HEK293 (cell line): ENCODE measurements at regions not wholly inside any gene's neighbourhood (a gene's known extent, or its start where the extent isn't known, plus 50 kb on each side); places are given as distances from the start of the nearest gene placed in this dataset.

Experiments
- BCL11B ChIP-seq: fragments of 450-650 bp; formaldehyde crosslinking; IDR thresholded peaks from 2 replicates; pipeline ENCODE4 v1.5.1; 2016; ENCODE audit warnings: low read depth, missing biosample characterization, missing genetic modification characterization
- ELK4 ChIP-seq: IDR thresholded peaks from 2 replicates; pipeline ENCODE4 v1.6.1; 2011; ENCODE audit warnings: mild to moderate bottlenecking, low read depth, low read length, borderline replicate concordance
- GFI1B ChIP-seq: fragments of 450-650 bp; formaldehyde crosslinking; IDR thresholded peaks from 2 replicates; pipeline ENCODE4 v1.5.1; 2016; ENCODE audit warnings: missing biosample characterization, missing genetic modification characterization
- KLF9 ChIP-seq: fragments of 450-650 bp; formaldehyde crosslinking; IDR thresholded peaks from 2 replicates; pipeline ENCODE4 v1.5.1; 2016; ENCODE audit warnings: missing biosample characterization, missing genetic modification characterization, low read depth
- MEIS1 ChIP-seq: sonication (generic); formaldehyde crosslinking; IDR thresholded peaks from 2 replicates; pipeline ENCODE4 v1.8.1; 2022; ENCODE audit warnings: missing genetic modification reagents, mild to moderate bottlenecking, borderline replicate concordance
- MYNN ChIP-seq: fragments of 450-650 bp; formaldehyde crosslinking; IDR thresholded peaks from 2 replicates; pipeline ENCODE4 v1.5.1; 2016; ENCODE audit warnings: missing biosample characterization, missing genetic modification characterization, borderline replicate concordance
- PRDM1 ChIP-seq: fragments of 450-650 bp; formaldehyde crosslinking; IDR thresholded peaks from 2 replicates; pipeline ENCODE4; 2016; ENCODE audit warnings: missing biosample characterization, missing genetic modification characterization
- TRIM28 ChIP-seq: IDR thresholded peaks from 2 replicates; pipeline ENCODE4 v1.6.1; 2011; ENCODE audit warnings: low read length, control low read depth, borderline replicate concordance
- TSHZ1 ChIP-seq: fragments of 450-650 bp; formaldehyde crosslinking; IDR thresholded peaks from 2 replicates; pipeline ENCODE4 v1.5.1; 2016; ENCODE audit warnings: missing biosample characterization, missing genetic modification characterization, borderline replicate concordance
- YY2 ChIP-seq: fragments of 450-650 bp; formaldehyde crosslinking; IDR thresholded peaks from 2 replicates; pipeline ENCODE4 v1.5.1; 2016; ENCODE audit warnings: missing biosample characterization, missing genetic modification characterization
- ZBTB8A ChIP-seq: fragments of 450-650 bp; formaldehyde crosslinking; IDR thresholded peaks from 2 replicates; pipeline ENCODE4 v1.5.1; 2016; ENCODE audit warnings: missing biosample characterization, missing genetic modification characterization
- ZEB2 ChIP-seq: fragments of 450-650 bp; formaldehyde crosslinking; IDR thresholded peaks from 2 replicates; pipeline ENCODE4 v1.5.1; 2016; ENCODE audit warnings: missing biosample characterization, missing genetic modification characterization
- ZFP41 ChIP-seq: fragments of 450-650 bp; formaldehyde crosslinking; IDR thresholded peaks from 2 replicates; pipeline ENCODE4 v1.5.1; 2016; ENCODE audit warnings: missing biosample characterization, missing genetic modification characterization, borderline replicate concordance
- ZNF112 ChIP-seq: fragments of 450-650 bp; formaldehyde crosslinking; IDR thresholded peaks from 2 replicates; pipeline ENCODE4 v1.5.0; 2017; ENCODE audit warnings: missing biosample characterization, missing genetic modification characterization
- ZNF114 ChIP-seq: fragments of 450-650 bp; formaldehyde crosslinking; IDR thresholded peaks from 2 replicates; pipeline ENCODE4 v1.5.0; 2017; ENCODE audit warnings: missing biosample characterization, missing genetic modification characterization
- ZNF133 ChIP-seq: fragments of 450-650 bp; formaldehyde crosslinking; IDR thresholded peaks from 2 replicates; pipeline ENCODE4 v1.5.1; 2016; ENCODE audit warnings: missing biosample characterization, missing genetic modification characterization
- ZNF140 ChIP-seq: fragments of 450-650 bp; formaldehyde crosslinking; IDR thresholded peaks from 2 replicates; pipeline ENCODE4 v1.5.1; 2016; ENCODE audit warnings: missing biosample characterization, missing genetic modification characterization
- ZNF146 ChIP-seq: fragments of 450-650 bp; formaldehyde crosslinking; IDR thresholded peaks from 2 replicates; pipeline ENCODE4 v1.5.1; 2016; ENCODE audit warnings: missing biosample characterization, missing genetic modification characterization
- ZNF175 ChIP-seq: fragments of 450-650 bp; formaldehyde crosslinking; IDR thresholded peaks from 2 replicates; pipeline ENCODE4 v1.5.1; 2016; ENCODE audit warnings: missing biosample characterization, missing genetic modification characterization
- ZNF23 ChIP-seq: fragments of 450-650 bp; formaldehyde crosslinking; IDR thresholded peaks from 2 replicates; pipeline ENCODE4 v1.5.1; 2016; ENCODE audit warnings: missing biosample characterization, missing genetic modification characterization, borderline replicate concordance
- ZNF239 ChIP-seq: fragments of 450-650 bp; formaldehyde crosslinking; IDR thresholded peaks from 2 replicates; pipeline ENCODE4 v1.5.1; 2016; ENCODE audit warnings: missing biosample characterization, missing genetic modification characterization
- ZNF266 ChIP-seq: fragments of 450-650 bp; formaldehyde crosslinking; IDR thresholded peaks from 2 replicates; pipeline ENCODE4 v1.5.1; 2016; ENCODE audit warnings: missing biosample characterization, missing genetic modification characterization, low read depth
- ZNF302 ChIP-seq: fragments of 450-650 bp; formaldehyde crosslinking; IDR thresholded peaks from 2 replicates; pipeline ENCODE4 v1.5.1; 2016; ENCODE audit warnings: missing biosample characterization, missing genetic modification characterization, low read depth
- ZNF354C ChIP-seq: fragments of 450-650 bp; formaldehyde crosslinking; IDR thresholded peaks from 2 replicates; pipeline ENCODE4 v1.5.1; 2016; ENCODE audit warnings: missing biosample characterization, missing genetic modification characterization, low read depth, borderline replicate concordance
- ZNF366 ChIP-seq: fragments of 450-650 bp; formaldehyde crosslinking; conservative IDR thresholded peaks from 2 replicates; pipeline ENCODE4 v1.5.1; 2016; ENCODE audit warnings: missing biosample characterization, missing genetic modification characterization
- ZNF37A ChIP-seq: fragments of 450-650 bp; IDR thresholded peaks from 2 replicates; pipeline ENCODE4 v1.5.1; 2018; ENCODE audit warnings: missing biosample characterization, missing genetic modification characterization
- ZNF404 ChIP-seq: fragments of 450-650 bp; formaldehyde crosslinking; IDR thresholded peaks from 2 replicates; pipeline ENCODE4 v1.5.1; 2017; ENCODE audit warnings: missing biosample characterization, missing genetic modification characterization
- ZNF514 ChIP-seq: fragments of 450-650 bp; formaldehyde crosslinking; IDR thresholded peaks from 2 replicates; pipeline ENCODE4 v1.5.1; 2016; ENCODE audit warnings: missing biosample characterization, missing genetic modification characterization
- ZNF544 ChIP-seq: fragments of 450-650 bp; formaldehyde crosslinking; IDR thresholded peaks from 2 replicates; pipeline ENCODE4 v1.5.0; 2017; ENCODE audit warnings: missing biosample characterization, missing genetic modification characterization
- ZNF645 ChIP-seq: fragments of 450-650 bp; formaldehyde crosslinking; IDR thresholded peaks from 2 replicates; pipeline ENCODE4; 2016; ENCODE audit warnings: missing biosample characterization, missing genetic modification characterization
- ZNF658 ChIP-seq: fragments of 450-650 bp; formaldehyde crosslinking; IDR thresholded peaks from 2 replicates; pipeline ENCODE4; 2016; ENCODE audit warnings: missing biosample characterization, missing genetic modification characterization
- ZNF707 ChIP-seq: fragments of 450-650 bp; formaldehyde crosslinking; IDR thresholded peaks from 2 replicates; pipeline ENCODE4 v1.5.1; 2016; ENCODE audit warnings: missing biosample characterization, missing genetic modification characterization
- ZNF792 ChIP-seq: fragments of 450-650 bp; formaldehyde crosslinking; IDR thresholded peaks from 2 replicates; pipeline ENCODE4 v1.5.1; 2016; ENCODE audit warnings: missing biosample characterization, missing genetic modification characterization
- ZSCAN4 ChIP-seq: fragments of 450-650 bp; formaldehyde crosslinking; IDR thresholded peaks from 2 replicates; pipeline ENCODE4 v1.5.1; 2017; ENCODE audit warnings: missing biosample characterization, missing genetic modification characterization
- TF ChIP-seq, protein P1 (sequence below): sonication (generic); formaldehyde crosslinking; IDR thresholded peaks from 2 replicates; pipeline ENCODE4 v1.8.1; 2022; ENCODE audit warnings: mild to moderate bottlenecking, moderate library complexity, missing genetic modification reagents

- TF ChIP-seq ZNF133 (tag by site-specific recombination) (no peak), ZNF645 (tag by site-specific recombination) (no peak), ZNF514 (tag by site-specific recombination) (no peak), ZNF302 (tag by site-specific recombination) (no peak), ZSCAN4 (tag by site-specific recombination) (no peak), KLF9 (tag by site-specific recombination) (0 out of 2 replicates have a peak, but pooled peaks have one; percentile 22), TSHZ1 (tag by site-specific recombination) (0 out of 2 replicates have a peak, but pooled peaks have one; percentile 6), MEIS1 (CRISPR knock-in tag) (no peak), ZNF37A (no peak), YY2 (no peak), ZNF114 (no peak), ZNF146 (no peak), ZNF175 (no peak), ZNF140 (no peak), ZNF266 (no peak), ZNF658 (tag by site-specific recombination) (no peak), ZFP41 (tag by site-specific recombination) (no peak), MYNN (tag by site-specific recombination) (no peak), ZBTB8A (tag by site-specific recombination) (peak; percentile 98), BCL11B (tag by site-specific recombination) (no peak), ZNF23 (no peak), ZNF239 (tag by site-specific recombination) (no peak), ZEB2 (peak; percentile 93), ELK4 (no peak), PRDM1 (no peak), ZNF366 (tag by site-specific recombination) (no peak), ZNF792 (tag by site-specific recombination) (no peak), ZNF707 (tag by site-specific recombination) (no peak), TRIM28 (no peak), ZNF404 (tag by site-specific recombination) (no peak), ZNF544 (tag by site-specific recombination) (no peak), ZNF112 (tag by site-specific recombination) (no peak), ZNF354C (tag by site-specific recombination) (no peak), GFI1B (no peak)
- TF ChIP-seq, protein P1, sequence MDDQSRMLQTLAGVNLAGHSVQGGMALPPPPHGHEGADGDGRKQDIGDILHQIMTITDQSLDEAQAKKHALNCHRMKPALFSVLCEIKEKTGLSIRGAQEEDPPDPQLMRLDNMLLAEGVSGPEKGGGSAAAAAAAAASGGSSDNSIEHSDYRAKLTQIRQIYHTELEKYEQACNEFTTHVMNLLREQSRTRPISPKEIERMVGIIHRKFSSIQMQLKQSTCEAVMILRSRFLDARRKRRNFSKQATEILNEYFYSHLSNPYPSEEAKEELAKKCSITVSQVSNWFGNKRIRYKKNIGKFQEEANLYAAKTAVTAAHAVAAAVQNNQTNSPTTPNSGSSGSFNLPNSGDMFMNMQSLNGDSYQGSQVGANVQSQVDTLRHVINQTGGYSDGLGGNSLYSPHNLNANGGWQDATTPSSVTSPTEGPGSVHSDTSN (CRISPR knock-in tag), result no peak
Measured at GRCh38 chr20:56925082-56925830, 296.1 kb downstream of the TFAP2C start (continued).
